GM19467 (cell line): ENCODE measurements at regions not wholly inside any gene's neighbourhood (a gene's known extent, or its start where the extent isn't known, plus 50 kb on each side); places are given as distances from the start of the nearest gene placed in this dataset.
"Not testable (repeated sequence)": the region's sequence is repeated elsewhere in the genome, so short reads cannot be mapped to it uniquely, and the experiment has no call there.

Experiments
- ATAC-seq: cut with Tn5 transposase; IDR thresholded peaks from one replicate; pipeline ENCODE4 v1.9.1; 2021; ENCODE audit warnings: mild to moderate bottlenecking, moderate library complexity; ENCODE audit not compliant: unreplicated experiment

DNA sequence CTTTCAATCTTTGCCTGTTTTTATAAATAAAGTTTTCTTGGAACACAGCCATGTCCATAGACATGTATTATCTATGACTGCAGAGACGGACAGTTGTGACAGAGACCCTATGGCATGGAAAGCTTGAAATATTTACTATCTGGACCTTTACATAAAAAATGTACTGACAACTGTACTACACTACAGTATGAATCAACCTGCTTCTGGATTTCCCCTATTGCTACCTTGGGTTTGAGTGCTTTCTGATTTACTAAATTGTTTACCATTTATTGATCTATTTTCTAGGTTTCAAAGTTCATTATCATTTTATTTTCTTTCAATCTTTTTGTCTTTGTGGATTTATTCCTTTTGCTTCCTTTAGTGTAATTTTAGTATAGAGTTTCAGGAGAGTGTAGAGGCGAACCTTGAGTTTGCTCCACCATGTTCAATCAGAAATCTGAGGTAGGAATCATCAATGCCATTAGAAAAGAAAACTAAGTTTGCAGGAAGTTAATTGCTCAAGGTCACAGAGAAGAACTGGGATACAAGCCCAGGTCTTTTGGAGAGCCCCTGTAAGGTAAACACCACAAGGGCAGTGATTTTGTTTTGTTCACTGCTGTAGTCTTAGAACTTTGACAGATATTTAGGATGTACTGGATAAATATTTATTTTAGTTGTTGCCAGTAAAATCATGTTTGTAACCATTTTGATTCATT is 352.8 kb upstream of the SYNCRIP start:
- no peak for ATAC-seq

DNA sequence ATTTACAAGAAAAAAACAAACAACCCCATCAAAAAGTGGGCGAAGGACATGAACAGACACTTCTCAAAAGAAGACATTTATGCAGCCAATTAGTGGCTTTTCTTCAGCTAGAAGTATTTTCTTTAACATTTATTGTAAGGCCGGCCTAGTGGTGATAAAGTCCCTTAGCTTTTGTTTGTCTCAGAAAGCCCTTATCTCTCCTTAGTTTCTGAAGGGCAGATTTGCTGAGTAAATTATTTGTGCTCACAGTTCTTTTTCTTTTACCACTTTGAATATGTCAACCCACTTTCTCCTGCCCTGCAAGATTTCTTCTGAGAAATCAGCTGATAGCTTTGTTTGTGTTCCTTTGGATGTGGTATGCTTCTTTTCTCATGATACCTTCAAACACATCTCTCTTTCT is 344.0 kb upstream of the SYNCRIP start:
- ATAC-seq = no peak

DNA sequence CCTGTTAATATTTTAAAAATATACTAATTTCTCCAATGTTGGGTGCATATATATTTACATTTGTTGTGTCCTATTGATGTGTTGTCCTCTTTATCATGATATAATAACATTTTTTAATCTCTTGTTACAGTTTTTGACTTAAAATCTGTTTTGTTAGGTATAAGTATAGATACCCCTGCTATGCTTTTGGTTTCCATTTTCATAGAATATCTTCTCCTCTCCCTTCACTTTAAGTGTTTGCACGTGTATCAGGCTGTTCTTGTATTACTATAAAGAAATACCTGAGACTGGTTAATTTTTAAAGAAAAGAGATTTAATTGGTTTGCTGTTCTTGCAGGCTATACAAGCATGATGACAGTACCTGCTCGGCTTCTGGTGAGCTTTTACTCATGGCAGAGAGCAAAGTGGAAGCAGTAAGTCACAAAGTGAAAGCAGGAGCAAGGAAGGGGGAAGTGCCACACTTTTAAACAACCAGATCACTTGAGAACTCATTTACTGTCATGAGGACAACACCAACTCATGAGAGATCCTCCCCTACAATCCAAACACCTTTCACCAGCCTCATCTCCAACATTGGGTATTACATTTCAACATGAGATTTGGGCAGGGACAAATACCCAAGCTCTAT is 340.5 kb upstream of the SYNCRIP start:
- ATAC-seq = peak; percentile 78

DNA sequence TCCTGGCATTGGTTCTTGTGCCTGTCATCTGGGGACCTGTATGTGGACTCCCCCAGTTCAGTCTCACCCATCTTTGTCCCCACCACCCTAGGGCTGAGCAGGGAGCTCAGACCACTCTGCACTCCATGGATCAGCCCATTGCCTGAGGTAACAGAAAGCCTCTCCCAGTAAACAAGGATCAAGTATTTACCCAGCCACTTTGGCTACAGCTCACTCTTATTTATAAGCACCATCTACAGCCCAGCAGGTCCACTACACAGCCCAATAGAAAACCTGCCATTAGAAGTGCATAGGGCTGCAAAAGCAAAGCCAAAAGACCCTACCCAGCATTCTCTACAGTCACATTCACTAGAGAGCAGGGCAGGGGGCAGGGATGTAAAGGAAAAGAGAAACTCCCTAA is 335.0 kb upstream of the SYNCRIP start:
- ATAC-seq = no peak

DNA sequence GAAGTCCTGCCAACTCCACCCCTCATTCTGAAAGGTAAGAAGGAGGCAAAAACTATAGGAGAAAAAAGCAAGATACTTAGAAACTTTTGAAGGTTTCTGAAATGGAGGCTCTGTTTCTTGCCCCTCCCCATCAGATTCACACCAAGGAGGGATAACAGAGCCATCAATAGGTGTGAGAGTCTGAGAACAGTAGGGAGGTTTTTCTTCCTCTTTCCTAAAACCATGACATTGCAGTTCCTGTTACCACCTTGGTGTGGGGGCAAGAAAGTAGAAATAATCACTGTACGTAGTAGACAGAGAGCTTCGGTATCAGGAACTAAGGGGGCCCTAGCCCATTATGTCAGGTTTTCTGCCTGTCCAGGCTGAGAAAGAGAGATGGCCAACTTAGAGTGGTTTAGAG is 333.3 kb upstream of the SYNCRIP start:
- ATAC-seq = peak; percentile 86

DNA sequence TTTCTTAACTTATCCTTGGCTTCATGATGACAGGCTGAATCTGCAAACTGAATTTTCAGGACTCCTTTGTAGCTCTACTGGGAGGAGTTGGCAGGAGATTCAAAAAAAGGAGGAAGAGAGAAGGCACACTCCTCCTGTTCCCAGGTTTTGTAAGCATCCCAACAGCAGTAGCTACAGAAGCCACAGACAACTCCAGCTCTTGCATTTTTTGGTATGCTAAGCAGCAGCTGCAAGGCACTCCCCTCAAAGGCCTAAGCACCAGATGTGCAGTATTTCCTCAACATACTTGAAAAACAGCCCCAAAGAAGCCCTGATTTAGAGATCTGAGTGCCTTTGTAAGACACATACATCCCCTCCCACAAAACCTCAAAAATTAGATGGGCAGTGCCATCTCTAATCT is 328.6 kb upstream of the SYNCRIP start:
- ATAC-seq = no peak

DNA sequence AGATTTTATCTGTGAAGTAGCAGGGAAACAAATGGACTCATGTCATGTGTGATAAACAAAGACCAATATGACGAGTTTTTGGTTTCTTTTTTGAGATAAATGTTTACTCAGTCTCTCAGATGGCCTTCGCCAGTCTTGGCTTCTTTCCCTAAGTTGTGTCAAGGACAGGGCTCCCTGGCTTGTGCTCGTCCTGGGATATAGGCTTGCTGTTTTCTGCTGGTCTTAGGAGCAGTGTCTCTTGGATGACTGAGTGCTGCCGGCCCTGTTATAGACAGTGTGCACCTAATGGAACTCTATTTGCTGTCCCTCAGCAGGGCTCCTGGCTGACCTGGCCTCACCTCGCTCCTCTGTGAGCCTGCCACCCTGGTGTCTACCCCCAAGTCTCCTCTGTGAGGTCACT is 324.1 kb upstream of the SYNCRIP start:
- ATAC-seq = no peak

DNA sequence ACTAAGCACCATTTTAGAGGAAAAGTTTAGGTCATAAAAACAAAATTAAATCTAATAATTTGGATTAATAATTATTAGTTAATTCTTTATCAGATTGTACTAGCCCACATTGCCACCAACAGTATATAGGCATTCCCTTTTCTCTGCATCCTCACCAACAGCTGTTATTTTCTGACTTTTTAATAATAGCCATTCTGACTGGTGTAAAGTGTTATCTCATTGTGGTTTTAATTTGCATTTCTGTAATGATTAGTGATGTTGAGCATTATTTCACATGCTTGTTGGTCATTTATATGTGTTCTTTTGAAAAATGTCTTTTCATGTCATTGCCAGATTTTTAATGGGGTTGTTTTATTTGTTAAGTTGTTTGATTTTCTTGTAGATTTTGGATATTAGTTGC is 319.1 kb upstream of the SYNCRIP start:
- ATAC-seq = no peak

DNA sequence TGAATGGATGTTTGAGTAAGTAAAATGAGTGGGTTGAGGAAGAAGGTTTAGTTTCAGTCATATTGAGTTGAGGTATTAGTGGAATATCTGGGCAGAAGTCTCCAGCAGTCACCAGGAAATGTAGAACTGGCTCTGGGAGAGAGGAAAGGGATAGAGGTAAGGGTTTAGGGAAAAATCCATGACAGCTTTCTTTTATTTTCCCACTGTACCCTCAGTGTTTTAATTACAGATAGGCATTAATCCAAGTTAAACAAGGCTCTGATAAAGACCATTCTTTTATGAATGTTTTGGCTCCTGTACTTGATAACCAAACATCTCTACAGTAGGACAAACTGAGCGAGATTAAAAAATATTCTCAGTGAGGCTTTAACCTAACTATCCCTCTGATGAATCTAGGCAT is 318.4 kb upstream of the SYNCRIP start:
- no peak for ATAC-seq

DNA sequence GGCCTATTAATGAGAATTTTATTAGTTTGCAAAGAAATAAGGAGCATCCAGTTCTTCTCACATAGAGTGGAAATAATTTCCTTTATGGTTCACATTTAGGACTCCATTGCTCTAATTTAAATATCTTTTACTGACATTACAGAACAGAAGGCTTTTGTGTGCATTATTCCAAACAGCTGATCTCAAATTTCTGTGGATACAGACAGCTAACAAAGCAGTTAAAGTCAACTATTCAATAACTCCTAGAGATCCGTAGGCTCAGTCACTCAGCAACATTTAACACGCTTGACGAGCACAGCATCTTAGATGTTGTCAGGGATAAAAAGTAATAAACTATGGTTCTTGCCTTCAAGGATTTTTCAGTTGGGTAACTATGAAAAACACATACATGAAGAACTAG is 305.8 kb upstream of the SYNCRIP start:
- ATAC-seq = no peak

DNA sequence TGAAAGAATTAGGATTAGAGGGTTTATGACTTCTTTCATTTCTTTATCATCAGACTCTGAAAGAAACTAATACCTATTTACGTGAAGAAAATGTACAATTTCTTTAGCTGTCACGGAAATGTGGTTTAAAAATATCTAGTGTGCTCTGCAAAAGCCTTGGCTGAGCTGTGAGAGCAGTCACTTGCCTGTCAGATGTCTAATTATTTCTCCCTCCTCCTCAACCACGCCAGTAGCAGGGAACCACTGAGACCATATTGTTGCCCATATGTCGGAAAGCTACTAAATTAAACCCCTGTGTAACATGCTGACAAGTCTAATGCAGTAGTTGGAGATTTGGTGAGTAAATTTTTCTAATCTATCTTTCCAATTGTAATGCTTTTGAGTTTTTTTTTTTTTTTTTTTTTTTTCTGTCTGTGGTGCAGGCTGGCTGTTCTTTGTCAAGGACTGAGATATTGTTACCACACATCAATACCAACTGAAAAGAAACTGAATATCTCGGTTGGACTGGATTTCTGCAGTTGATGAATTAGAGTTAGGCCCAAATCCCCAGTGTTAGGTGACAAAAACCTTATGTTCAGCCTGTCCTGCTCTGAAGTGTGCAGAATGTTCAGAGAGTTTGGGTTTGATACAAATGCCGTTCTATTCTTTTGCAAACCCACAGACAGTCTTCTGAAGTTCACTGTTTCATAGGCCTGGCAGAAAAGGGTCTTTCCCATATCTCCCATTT is 302.9 kb upstream of the SYNCRIP start:
- ATAC-seq = no peak

DNA sequence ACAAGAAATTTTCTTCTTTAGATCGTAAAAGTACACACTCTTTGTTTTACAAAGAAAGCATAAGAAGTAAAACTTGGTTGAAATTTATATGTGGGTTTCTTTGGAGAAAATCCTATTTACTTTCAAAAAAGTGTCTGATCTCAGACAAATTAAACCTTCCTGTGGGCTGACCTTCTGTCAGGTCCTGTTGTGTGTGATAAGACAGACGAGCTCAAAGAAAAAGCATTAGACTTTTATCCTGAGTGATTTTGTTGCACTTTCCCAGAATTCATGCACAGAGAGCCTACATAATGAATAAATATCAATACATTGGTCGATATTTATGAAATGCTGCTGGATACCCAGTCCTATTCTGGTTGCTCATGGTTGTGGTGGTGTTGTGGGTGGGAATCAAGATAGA is 302.1 kb upstream of the SYNCRIP start:
- no peak for ATAC-seq

DNA sequence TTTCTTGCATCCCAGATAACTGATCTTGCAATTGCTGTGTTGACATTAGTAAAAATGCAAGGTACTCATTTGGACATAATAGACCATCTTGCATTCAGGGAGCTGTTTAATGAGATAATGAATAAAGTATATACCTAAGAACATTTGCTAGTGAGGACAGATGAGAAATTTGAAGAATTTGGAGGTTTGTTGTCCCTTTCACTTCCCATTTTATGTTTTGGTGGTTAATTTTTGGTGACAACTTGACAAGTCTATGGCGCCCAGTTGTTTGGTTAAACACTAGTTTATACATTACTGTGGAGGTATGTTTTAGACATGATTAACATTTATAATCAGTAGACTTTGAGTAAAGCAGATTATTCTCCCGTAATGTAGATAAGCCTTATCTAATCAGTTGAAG is 300.2 kb upstream of the SYNCRIP start:
- no peak for ATAC-seq

DNA sequence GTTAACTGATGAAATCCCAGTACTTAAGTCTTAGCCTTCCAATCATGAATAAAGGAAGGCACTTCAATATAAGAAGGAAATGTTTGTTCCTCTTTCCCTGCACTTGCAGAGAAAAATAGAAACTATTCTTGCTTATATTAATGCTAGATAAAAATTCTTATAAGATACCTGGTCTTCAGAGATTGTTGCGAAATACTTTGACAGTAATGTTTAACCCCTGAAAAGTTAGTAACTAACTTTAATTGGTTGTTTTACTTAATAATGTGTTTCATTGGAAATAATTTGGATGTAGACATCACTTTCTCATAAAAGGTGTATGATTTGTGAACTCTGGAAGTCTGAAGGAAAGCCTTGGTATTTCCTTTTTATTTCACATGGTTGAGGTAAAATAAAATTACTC is 294.2 kb upstream of the SYNCRIP start:
- no peak for ATAC-seq

DNA sequence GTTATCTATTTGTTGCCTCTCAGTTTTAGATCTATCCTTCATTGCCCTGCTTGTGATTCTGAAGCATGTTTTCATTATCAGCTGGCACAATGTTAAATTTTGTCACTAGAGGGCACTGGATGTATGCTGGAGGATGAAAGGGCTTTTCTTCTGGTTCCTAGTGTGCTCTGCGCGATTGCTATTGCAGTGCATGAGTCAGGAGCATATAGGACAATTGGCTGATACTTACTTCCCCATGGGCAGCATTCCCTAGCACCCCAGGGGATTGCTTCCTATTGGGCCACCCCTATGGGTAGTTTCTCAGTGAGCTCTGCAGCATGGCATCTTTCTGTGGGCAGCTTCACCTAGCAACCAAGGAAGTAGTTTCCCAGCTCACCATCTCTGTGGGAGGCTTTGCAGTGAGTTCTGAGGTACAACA is 280.3 kb upstream of the SYNCRIP start:
- peak; percentile 85 for ATAC-seq

DNA sequence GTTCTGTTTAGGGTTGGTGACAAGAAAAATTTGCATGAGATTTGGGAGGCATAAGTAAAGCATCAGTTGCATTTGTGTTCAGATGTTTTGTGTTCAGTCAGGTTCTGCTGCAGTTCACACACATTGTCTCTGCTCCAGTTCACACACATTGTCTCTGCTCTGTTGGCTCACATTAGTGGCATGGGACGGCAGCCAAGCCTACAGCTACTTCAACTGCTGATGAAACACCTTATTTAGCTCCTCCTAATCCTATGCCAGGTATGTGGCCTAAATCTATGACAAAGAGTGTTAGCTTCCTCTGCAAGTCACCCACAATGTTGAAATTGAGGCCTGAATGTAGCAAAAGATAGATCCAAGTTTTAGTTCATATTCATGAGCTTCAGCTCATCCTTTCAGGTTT is 278.1 kb upstream of the SYNCRIP start:
- ATAC-seq = no peak

DNA sequence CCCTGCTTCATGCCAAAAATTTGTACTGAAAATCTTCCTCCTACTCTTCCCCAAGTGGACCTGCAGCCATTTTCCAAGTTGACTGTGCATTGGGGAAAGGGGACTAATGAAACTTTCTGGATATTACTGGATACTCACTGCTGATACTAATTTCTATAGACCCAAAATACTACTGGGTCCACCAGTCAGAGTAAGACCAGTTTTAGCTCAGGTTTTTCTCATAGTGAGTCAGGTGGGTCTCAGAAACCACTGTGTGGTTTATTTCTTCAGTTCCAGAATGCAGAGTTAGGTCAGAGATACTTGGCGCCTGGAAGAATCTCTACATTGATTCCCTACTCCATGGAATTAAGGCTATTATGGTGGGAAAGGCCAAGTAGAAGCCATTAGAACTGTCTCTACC is 274.8 kb upstream of the SYNCRIP start:
- no peak for ATAC-seq

DNA sequence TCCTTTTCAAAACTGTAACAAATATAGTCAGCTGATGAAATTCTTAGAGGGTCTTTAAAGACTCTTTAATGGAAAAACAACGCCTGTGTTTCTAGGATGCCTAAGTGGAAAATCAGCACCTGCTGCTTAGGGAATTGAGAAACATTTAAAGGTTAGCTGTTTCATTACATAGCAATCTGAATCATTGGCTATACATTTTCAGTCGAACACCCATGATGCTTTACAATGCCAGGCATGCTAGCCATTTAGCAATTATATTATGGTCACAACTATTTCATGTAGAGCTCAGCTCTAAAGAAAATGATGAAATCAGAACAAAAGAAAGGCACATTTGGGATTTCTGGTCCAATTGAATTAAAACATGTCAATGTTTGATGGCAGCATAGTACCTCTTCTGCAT is 270.3 kb upstream of the SYNCRIP start:
- ATAC-seq = no peak

DNA sequence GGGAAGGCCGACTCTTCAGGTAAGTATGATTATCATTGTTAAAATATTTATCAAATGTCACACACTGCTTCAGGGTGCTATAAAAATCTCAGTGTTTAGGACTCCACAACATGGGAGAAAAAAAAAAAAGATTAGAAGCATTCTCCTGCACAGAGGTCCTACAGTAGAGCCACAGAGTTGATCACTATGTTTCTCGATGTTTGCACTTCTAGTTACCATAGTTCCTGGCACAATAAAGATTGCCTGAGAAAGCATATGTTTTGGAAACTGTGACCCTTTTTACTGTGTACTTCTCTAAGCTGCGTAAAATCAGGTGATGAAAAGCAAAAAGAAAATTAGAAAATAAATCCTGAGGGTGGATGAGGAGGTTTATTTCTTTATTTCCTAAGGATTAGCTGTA is 269.9 kb upstream of the SYNCRIP start:
- no peak for ATAC-seq

DNA sequence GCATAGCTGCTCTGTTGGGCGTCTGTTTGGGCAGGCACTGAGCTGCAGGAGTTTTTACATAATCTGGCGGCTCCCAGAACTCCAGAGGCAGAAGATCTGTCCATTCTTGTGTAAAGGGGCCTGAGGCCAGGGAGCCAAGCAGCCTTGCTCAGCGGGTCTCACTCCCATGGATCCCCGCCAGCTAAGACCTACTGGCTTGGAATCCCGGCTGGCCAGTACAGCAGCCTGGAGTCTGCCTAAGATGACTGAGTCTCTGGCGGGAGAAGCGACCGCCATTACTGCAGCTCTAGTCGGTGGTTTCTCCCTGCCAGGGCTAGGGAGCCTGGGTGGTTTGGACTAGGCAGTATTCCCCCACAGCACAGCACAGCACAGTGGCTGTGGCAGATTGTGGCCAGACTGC is 268.4 kb upstream of the SYNCRIP start:
- no peak for ATAC-seq

DNA sequence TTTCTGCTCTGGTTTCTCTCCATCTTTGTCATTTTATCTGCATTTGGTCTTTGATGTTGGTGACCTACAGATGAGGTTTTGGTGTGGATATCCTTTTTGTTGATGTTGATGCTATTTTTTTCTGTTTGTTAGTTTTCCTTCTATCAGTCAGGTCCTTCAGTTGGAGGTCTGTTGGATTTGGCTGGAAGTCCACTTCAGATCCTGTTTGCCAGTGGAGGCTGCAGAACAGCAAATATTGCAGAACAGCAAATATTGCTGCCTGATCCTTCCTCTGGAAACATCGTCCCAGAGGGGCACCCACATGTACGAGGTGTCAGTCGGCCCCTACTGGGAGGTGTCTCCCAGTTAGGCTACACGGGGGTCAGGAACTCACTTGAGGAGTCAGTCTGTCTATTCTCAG is 265.4 kb upstream of the SYNCRIP start:
- not testable (repeated sequence) for ATAC-seq

DNA sequence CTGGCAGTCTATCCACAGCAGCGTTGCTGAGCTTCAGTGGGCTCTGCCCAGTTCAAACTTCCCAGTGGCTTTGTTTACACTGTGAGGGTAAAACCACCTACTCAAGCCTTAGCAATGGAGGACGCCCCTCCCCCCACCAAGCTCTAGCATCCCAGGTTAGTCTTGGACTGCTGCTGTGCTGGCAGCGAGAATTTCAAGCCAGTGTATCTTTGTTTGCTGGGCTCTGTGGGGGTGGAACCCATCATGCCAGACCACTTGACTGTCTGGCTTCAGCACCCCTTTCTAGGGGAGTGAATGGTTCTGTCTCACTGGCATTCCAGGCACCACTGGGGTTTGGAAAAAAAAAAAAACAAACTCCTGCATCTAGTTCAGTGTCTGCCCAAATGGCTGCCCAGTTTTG is 249.7 kb upstream of the SYNCRIP start:
- ATAC-seq = no peak
